PC-3 (cell line): ENCODE measurements at regions not wholly inside any gene's neighbourhood (a gene's known extent, or its start where the extent isn't known, plus 50 kb on each side); places are given as distances from the start of the nearest gene placed in this dataset.

Source experiments
- EZH2 ChIP-seq: fragments of 300-600 bp; sonication (generic); IDR thresholded peaks from one replicate; pipeline ENCODE4 v1.6.1; 2017; ENCODE audit warnings: antibody characterized with exemption, mild to moderate bottlenecking, low read length; ENCODE audit not compliant: unreplicated experiment
- EZH2phosphoT487 ChIP-seq: fragments of 300-600 bp; sonication (generic); IDR thresholded peaks from 2 replicates; pipeline ENCODE4 v1.6.1; 2018; ENCODE audit warnings: mild to moderate bottlenecking, antibody characterized with exemption, low read length, borderline replicate concordance
- TF ChIP-seq, protein P1 (sequence below): fragments of 300-600 bp; sonication (generic); conservative IDR thresholded peaks from 2 replicates; pipeline ENCODE4 v1.5.1; 2017; ENCODE audit warnings: antibody characterized with exemption, low read depth, mild to moderate bottlenecking, low read length

DNA sequence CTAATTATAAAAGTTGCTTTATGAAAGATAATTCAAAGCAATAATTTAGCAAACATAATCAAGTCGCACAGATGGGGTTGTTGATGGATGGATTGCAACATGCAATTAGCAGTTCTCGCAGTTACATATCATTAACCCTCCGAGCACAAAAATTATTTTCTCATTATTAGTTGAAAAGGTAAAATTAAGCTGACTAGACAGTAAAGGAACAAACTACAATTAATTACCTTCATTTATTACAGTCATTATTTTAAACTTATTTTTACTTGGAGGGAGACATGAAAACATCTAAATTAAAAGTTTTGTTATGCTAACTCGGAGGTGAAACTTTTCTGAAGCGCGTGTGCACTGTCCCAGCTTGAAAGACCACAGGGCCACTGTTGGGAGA is 146.9 kb downstream of the PHETA1 start:
- TF ChIP-seq EZH2phosphoT487 (no peak), EZH2 (no peak)
- TF ChIP-seq, protein P1, sequence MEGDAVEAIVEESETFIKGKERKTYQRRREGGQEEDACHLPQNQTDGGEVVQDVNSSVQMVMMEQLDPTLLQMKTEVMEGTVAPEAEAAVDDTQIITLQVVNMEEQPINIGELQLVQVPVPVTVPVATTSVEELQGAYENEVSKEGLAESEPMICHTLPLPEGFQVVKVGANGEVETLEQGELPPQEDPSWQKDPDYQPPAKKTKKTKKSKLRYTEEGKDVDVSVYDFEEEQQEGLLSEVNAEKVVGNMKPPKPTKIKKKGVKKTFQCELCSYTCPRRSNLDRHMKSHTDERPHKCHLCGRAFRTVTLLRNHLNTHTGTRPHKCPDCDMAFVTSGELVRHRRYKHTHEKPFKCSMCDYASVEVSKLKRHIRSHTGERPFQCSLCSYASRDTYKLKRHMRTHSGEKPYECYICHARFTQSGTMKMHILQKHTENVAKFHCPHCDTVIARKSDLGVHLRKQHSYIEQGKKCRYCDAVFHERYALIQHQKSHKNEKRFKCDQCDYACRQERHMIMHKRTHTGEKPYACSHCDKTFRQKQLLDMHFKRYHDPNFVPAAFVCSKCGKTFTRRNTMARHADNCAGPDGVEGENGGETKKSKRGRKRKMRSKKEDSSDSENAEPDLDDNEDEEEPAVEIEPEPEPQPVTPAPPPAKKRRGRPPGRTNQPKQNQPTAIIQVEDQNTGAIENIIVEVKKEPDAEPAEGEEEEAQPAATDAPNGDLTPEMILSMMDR = no peak
